ENCODE measurements at regions not wholly inside any gene's neighbourhood (a gene's known extent, or its start where the extent isn't known, plus 50 kb on each side); places are given as distances from the start of the nearest gene placed in this dataset.

DNA sequence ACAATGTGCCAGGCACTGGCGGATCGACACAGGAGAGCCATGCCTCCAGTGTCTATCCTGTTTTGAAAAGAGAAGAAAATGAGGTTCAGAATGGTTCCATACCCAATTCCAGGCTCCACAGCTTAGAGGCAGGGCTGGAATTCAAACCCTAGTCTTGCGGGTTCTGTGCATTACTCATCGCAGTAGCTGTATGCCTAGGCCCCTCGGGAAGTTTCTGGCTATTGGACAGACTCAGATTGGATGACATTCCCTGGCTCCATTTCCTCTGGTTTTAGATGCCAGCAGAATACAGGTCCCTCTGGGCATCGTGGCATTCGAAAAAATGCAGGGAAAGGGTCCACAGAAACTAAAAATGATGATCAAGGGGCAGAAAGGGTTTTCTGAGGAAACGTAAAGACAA is 184.7 kb downstream of the COPRS start:
- DNase-seq (ENCODE audit: extremely low spot score), result no peak
- no peak overlapping the region for H3K27ac ChIP-seq (ENCODE audit: low read depth)
- WGBS, result 60% methylated on average over 8 of the region's 8 CpGs
- H3K36me3 ChIP-seq (ENCODE audit: insufficient read depth), result no peaks in the 10 kb centered on the region
- no peaks in the 10 kb centered on the region for H3K4me1 ChIP-seq (ENCODE audit: insufficient read depth)
- H3K4me3 ChIP-seq (ENCODE audit: low read depth, low read length), result no peak overlapping the region

GRCh38 chr17:31673076-31673475 is 186.0 kb downstream of the COPRS start:
- no peaks in the 10 kb centered on the region for H3K36me3 ChIP-seq (ENCODE audit: insufficient read depth)
- WGBS, result 81% methylated on average over 8 of the region's 8 CpGs
- no peak overlapping the region for H3K27ac ChIP-seq (ENCODE audit: low read depth)
- H3K4me1 ChIP-seq (ENCODE audit: insufficient read depth), result no peaks in the 10 kb centered on the region
- no peak overlapping the region for H3K4me3 ChIP-seq (ENCODE audit: low read depth, low read length)
- no peak for DNase-seq (ENCODE audit: extremely low spot score)

DNA sequence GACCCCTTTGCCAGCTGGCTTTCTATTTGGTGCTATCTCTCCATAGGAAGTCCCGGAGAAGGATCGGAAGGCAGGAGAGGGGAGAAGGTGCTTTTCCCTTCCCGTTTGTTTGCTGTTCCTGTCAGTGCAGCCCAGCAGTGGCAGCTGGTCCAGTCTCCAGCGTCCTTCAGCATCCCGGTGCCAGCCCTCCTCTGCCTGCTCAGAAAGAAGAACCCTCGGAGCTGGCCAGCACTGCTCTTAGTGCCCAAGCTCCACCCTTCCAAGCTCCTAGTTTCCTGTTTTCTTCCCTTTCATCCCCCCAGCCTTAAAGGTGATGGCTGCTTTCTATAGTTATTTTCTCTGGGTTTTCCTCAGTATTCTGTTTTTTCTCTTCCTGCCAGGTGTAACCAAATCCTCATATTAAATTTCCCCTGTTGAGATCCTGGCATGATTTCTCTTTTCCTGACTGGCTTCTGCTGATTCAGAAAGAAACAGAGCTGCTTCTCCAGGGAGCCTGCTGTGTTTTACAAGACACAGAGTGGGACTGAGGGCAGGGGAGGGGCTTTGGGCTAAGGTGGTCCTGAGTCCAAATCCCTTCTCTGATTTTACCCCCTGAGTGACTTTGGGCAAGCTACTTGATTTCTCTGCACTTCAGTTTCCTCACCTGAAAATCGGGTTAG is 186.8 kb downstream of the COPRS start:
- DNase-seq (ENCODE audit: extremely low spot score), result no peak
- no peak overlapping the region for H3K27ac ChIP-seq (ENCODE audit: low read depth)
- WGBS, result 47% methylated on average over 7 of the region's 7 CpGs
- H3K4me3 ChIP-seq (ENCODE audit: low read depth, low read length), result no peak overlapping the region
- no peaks in the 10 kb centered on the region for H3K4me1 ChIP-seq (ENCODE audit: insufficient read depth)
- H3K36me3 ChIP-seq (ENCODE audit: insufficient read depth), result no peaks in the 10 kb centered on the region

- Histone ChIP-seq H3K27ac (ENCODE audit: low read depth) (no peak overlapping the region), H3K4me1 (ENCODE audit: insufficient read depth) (no peaks in the 10 kb centered on the region), H3K4me3 (ENCODE audit: low read depth, low read length) (no peak overlapping the region), H3K36me3 (ENCODE audit: insufficient read depth) (no peaks in the 10 kb centered on the region)
- DNase-seq (ENCODE audit: extremely low spot score), result no peak
- 89% methylated on average over 2 of the region's 2 CpGs for WGBS
Observed at GRCh38 chr17:31663576-31663975, 195.5 kb downstream of the COPRS start.

DNA sequence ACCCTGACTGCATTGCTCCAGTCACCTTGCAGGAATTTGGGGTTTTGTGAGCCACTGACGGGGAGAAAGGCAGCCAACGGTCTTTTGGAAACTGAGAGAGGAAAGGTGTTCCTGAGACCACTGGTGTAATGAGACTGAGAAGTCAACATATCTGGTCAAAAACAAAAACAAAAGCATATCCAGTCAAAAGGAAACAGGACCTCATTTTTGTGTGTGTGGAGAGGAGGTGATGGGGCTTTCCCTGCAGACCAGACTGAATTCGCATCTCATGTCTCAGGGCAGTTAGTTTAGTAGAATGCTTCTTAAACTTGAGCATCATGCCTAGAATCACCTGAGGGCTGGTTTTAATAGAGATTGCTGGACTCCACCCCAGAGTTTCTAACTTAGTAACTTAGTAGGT is 198.4 kb downstream of the COPRS start:
- 86% methylated on average over 3 of the region's 3 CpGs for WGBS
- H3K36me3 ChIP-seq (ENCODE audit: insufficient read depth), result no peaks in the 10 kb centered on the region
- H3K4me1 ChIP-seq (ENCODE audit: insufficient read depth), result no peaks in the 10 kb centered on the region
- H3K4me3 ChIP-seq (ENCODE audit: low read depth, low read length), result no peak overlapping the region
- H3K27ac ChIP-seq (ENCODE audit: low read depth), result no peak overlapping the region
- no peak for DNase-seq (ENCODE audit: extremely low spot score)

DNA sequence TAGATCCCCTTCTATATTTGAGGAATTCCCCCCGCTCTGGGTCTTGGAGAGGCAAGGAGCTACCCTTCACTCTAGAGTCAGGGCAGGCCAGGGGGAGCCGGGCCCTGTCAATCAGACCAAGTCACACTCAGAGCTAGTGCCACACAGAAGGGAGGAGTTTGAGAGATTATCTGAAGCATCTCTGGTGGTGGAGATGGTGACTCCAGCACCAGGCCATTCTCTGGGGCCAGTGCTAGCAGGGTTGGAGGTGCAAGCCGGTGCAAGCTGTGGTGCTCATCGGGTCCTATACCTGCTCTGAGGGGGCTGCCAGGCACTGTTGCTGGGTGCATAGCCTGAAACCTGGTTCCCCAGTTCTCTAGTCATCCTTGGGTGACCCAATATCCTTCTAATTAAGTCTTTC is 201.2 kb downstream of the COPRS start:
- no peaks in the 10 kb centered on the region for H3K36me3 ChIP-seq (ENCODE audit: insufficient read depth)
- no peaks in the 10 kb centered on the region for H3K4me1 ChIP-seq (ENCODE audit: insufficient read depth)
- H3K4me3 ChIP-seq (ENCODE audit: low read depth, low read length), result no peak overlapping the region
- no peak for DNase-seq (ENCODE audit: extremely low spot score)
- no peak overlapping the region for H3K27ac ChIP-seq (ENCODE audit: low read depth)
- 94% methylated on average over 4 of the region's 4 CpGs for WGBS

DNA sequence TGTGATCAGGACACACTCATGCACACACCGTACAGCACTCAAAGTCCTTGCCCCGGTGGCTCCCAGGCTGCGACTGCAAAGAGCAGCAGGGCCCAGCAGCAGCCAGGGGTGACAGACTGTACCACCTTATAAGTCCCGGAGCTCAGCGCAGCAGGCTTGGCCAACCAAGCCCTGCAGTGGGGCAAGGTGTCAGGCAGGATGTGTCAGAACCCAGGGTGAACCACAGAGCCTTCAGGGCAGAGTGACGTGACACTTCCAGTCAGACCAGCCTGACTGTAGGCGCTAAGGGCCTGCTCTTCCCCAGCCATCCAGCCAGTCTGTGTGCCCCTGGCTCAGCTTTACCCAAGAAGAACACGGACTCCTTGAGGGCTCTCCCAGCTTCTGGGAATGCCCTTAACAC is 204.1 kb downstream of the COPRS start:
- no peak overlapping the region for H3K4me3 ChIP-seq (ENCODE audit: low read depth, low read length)
- no peaks in the 10 kb centered on the region for H3K4me1 ChIP-seq (ENCODE audit: insufficient read depth)
- 83% methylated on average over 8 of the region's 8 CpGs for WGBS
- H3K27ac ChIP-seq (ENCODE audit: low read depth), result no peak overlapping the region
- H3K36me3 ChIP-seq (ENCODE audit: insufficient read depth), result no peaks in the 10 kb centered on the region
- DNase-seq (ENCODE audit: extremely low spot score), result no peak

DNA sequence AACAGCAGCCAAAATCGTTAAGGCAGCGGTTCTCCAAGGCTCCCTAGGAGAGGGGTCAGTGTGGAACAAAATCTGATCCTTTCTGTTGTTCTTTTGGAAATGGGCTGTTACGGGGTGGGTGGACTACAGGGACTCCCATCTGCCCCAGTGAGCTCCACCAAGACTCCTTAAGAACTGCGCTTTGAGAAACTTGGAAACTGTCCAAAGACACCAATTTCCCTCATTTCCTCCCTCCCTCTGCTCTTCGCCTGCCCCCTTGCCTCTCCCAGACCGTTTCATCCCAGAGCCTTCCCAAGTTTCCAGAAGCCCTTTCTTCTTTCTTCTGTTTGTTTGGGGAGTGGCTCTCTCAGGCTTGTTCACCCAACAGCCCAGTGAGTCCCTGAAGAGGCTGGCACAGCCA is 205.4 kb downstream of the COPRS start:
- 48% methylated on average over 6 of the region's 6 CpGs for WGBS
- H3K4me1 ChIP-seq (ENCODE audit: insufficient read depth), result no peaks in the 10 kb centered on the region
- H3K36me3 ChIP-seq (ENCODE audit: insufficient read depth), result no peaks in the 10 kb centered on the region
- H3K27ac ChIP-seq (ENCODE audit: low read depth), result no peak overlapping the region
- no peak overlapping the region for H3K4me3 ChIP-seq (ENCODE audit: low read depth, low read length)
- no peak for DNase-seq (ENCODE audit: extremely low spot score)

GRCh38 chr17:31650756-31651520 is 208.1 kb downstream of the COPRS start:
- Histone ChIP-seq H3K36me3 (ENCODE audit: insufficient read depth) (no peaks in the 10 kb centered on the region), H3K4me3 (ENCODE audit: low read depth, low read length) (no peak overlapping the region), H3K27ac (ENCODE audit: low read depth) (no peak overlapping the region), H3K4me1 (ENCODE audit: insufficient read depth) (no peaks in the 10 kb centered on the region)
- WGBS, result 50% methylated on average over 5 of the region's 5 CpGs
- no peak for DNase-seq (ENCODE audit: extremely low spot score)

DNA sequence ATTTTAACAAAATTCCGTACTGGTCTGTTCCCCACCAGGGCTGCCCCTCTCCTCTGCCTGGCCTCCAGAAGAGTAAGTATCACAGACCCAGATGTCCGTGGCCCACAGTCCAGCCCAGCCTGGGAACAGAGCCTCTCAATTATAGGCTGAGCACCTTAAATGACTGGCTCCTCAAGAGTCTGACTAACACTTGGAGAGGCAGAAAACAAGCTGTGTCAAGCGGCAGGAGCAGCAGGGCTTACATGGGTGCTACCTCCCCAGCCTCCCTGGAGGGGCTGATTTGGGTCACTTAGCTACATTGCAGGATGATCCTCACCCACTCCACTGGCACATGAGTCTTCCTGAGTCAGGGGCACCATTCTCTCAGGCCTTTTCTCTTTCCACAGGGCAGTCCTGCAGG is 209.7 kb downstream of the COPRS start:
- Histone ChIP-seq H3K4me1 (ENCODE audit: insufficient read depth) (no peaks in the 10 kb centered on the region), H3K36me3 (ENCODE audit: insufficient read depth) (no peaks in the 10 kb centered on the region)
- WGBS, result 85% methylated on average over 3 of the region's 3 CpGs

GRCh38 chr17:31647661-31648060 is 211.4 kb downstream of the COPRS start:
- WGBS, result 59% methylated on average over 1 of the region's 1 CpG
- Histone ChIP-seq H3K27ac (ENCODE audit: low read depth) (no peak overlapping the region), H3K4me3 (ENCODE audit: low read depth, low read length) (no peak overlapping the region), H3K36me3 (ENCODE audit: insufficient read depth) (no peaks in the 10 kb centered on the region), H3K4me1 (ENCODE audit: insufficient read depth) (no peaks in the 10 kb centered on the region)
- no peak for DNase-seq (ENCODE audit: extremely low spot score)

More for the DNA sequence above, 209.7 kb downstream of the COPRS start:
- Histone ChIP-seq H3K4me3 (ENCODE audit: low read depth, low read length) (no peak overlapping the region), H3K27ac (ENCODE audit: low read depth) (no peak overlapping the region)
- no peak for DNase-seq (ENCODE audit: extremely low spot score)

- Histone ChIP-seq H3K36me3 (ENCODE audit: insufficient read depth) (no peaks in the 10 kb centered on the region), H3K4me1 (ENCODE audit: insufficient read depth) (no peaks in the 10 kb centered on the region)
Observed at GRCh38 chr17:31646642-31647041, 212.4 kb downstream of the COPRS start.

GRCh38 chr17:31645351-31645750 is 213.7 kb downstream of the COPRS start:
- H3K36me3 ChIP-seq (ENCODE audit: insufficient read depth), result no peaks in the 10 kb centered on the region
- 84% methylated on average over 3 of the region's 3 CpGs for WGBS
- DNase-seq (ENCODE audit: extremely low spot score), result no peak

More at GRCh38 chr17:31646642-31647041, 212.4 kb downstream of the COPRS start:
- Histone ChIP-seq H3K27ac (ENCODE audit: low read depth) (no peak overlapping the region), H3K4me3 (ENCODE audit: low read depth, low read length) (no peak overlapping the region)
- DNase-seq (ENCODE audit: extremely low spot score), result no peak
- 88% methylated on average over 2 of the region's 2 CpGs for WGBS

DNA sequence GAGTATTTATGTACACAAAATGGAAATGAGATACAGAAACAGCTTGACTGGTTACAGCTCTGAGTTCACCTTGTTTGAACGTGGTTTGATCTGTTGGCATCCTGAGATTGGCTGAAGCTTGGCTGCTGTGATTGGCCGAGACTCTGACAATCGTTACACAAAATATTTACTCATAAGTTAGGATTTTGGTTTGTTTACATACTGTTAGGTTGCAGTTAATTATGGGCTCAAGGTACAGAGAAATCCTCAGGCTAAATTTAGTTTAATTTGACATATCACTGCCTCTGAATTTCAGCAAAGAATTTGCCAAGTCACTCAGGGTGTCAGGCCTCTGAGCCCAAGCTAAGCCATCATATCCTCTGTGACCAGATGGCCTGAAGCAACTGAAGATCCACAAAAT is 227.3 kb downstream of the COPRS start:
- WGBS, result 68% methylated on average over 3 of the region's 3 CpGs
- Histone ChIP-seq H3K4me1 (ENCODE audit: insufficient read depth) (no peaks in the 10 kb centered on the region), H3K27ac (ENCODE audit: low read depth) (no peak overlapping the region), H3K4me3 (ENCODE audit: low read depth, low read length) (no peak overlapping the region), H3K36me3 (ENCODE audit: insufficient read depth) (no peaks in the 10 kb centered on the region)
- no peak for DNase-seq (ENCODE audit: extremely low spot score)

More at GRCh38 chr17:31645351-31645750, 213.7 kb downstream of the COPRS start:
- Histone ChIP-seq H3K4me1 (ENCODE audit: insufficient read depth) (no peaks in the 10 kb centered on the region), H3K27ac (ENCODE audit: low read depth) (no peak overlapping the region), H3K4me3 (ENCODE audit: low read depth, low read length) (no peak overlapping the region)
